GM23248 (cell line): ENCODE measurements at regions not wholly inside any gene's neighbourhood (a gene's known extent, or its start where the extent isn't known, plus 50 kb on each side); places are given as distances from the start of the nearest gene placed in this dataset.
A peak's percentile ranks its signal among the peaks of the same experiment; 100 is the strongest.

Experiments used
- DNase-seq: peaks from one replicate; pipeline ENCODE4 v3.0.0-alpha.2; 2015
- H2AFZ ChIP-seq: fragments of 200-600 bp; sonication (generic); 2 replicates; pipeline ENCODE4 v1.6.1; 2016; ENCODE audit warnings: antibody characterized with exemption
- H3F3A ChIP-seq: fragments of 200-600 bp; sonication (generic); 2 replicates; pipeline ENCODE4 v1.6.1; 2016; ENCODE audit warnings: mild to moderate bottlenecking, antibody characterized with exemption, mixed run types; ENCODE audit not compliant: insufficient read depth
- H3K27ac ChIP-seq: fragments of 200-600 bp; sonication (generic); 2 replicates; pipeline ENCODE4 v1.5.1; 2016; ENCODE audit warnings: mild to moderate bottlenecking
- H3K27me3 ChIP-seq: fragments of 200-600 bp; sonication (generic); replicated peaks from 2 replicates; pipeline ENCODE4 v1.6.1; 2016; ENCODE audit warnings: mild to moderate bottlenecking; ENCODE audit not compliant: insufficient read depth
- H3K36me3 ChIP-seq: fragments of 200-600 bp; sonication (generic); 2 replicates; pipeline ENCODE4 v1.6.1; 2016; ENCODE audit warnings: low read depth, mild to moderate bottlenecking
- H3K4me1 ChIP-seq: fragments of 200-600 bp; sonication (generic); 2 replicates; pipeline ENCODE4 v1.6.1; 2016; ENCODE audit warnings: mild to moderate bottlenecking; ENCODE audit not compliant: insufficient read depth
- H3K4me2 ChIP-seq: fragments of 200-600 bp; sonication (generic); one replicate; pipeline ENCODE4 v1.6.1; 2016; ENCODE audit warnings: mild to moderate bottlenecking; ENCODE audit not compliant: unreplicated experiment
- H3K4me3 ChIP-seq: fragments of 200-600 bp; sonication (generic); 2 replicates; pipeline ENCODE4 v1.5.1; 2016; ENCODE audit warnings: mild to moderate bottlenecking
- H3K79me2 ChIP-seq: fragments of 200-600 bp; sonication (generic); 2 replicates; pipeline ENCODE4 v1.6.1; 2016; ENCODE audit warnings: mild to moderate bottlenecking; ENCODE audit not compliant: insufficient read depth
- H3K9ac ChIP-seq: fragments of 200-600 bp; sonication (generic); 2 replicates; pipeline ENCODE4 v1.6.1; 2016; ENCODE audit warnings: mild to moderate bottlenecking
- H3K9me2 ChIP-seq: fragments of 200-600 bp; sonication (generic); 2 replicates; pipeline ENCODE4 v1.6.1; 2016; ENCODE audit warnings: mixed run types, mild to moderate bottlenecking, moderate library complexity; ENCODE audit not compliant: insufficient read depth
- H3K9me3 ChIP-seq: fragments of 200-600 bp; sonication (generic); one replicate; pipeline ENCODE4 v1.6.1; 2017; ENCODE audit warnings: low read depth
- H4K20me1 ChIP-seq: fragments of 200-600 bp; sonication (generic); 2 replicates; pipeline ENCODE4 v1.6.0; 2016; ENCODE audit not compliant: insufficient read depth
- EZH2 ChIP-seq: fragments of 200-600 bp; sonication (generic); IDR thresholded peaks from 2 replicates; pipeline ENCODE4 v1.6.1; 2018; ENCODE audit warnings: antibody characterized with exemption, mild to moderate bottlenecking; ENCODE audit not compliant: insufficient read depth, poor library complexity, severe bottlenecking
- EZH2phosphoT487 ChIP-seq: fragments of 200-600 bp; sonication (generic); IDR thresholded peaks from 2 replicates; pipeline ENCODE4 v1.6.1; 2018; ENCODE audit warnings: antibody characterized with exemption, moderate library complexity, mild to moderate bottlenecking, low read depth; ENCODE audit not compliant: insufficient read depth
- WGBS, 2 experiments: methylation state at CpG; one replicate each; pipeline ENCODE4 v1.1.6; 2015 to 2017; ENCODE audit warnings: low lambda C conversion rate in 2 of 2, low coverage in 1 of 2; ENCODE audit errors: missing lambda C conversion rate in 2 of 2; 5-methylcytosine and 5-hydroxymethylcytosine counted together
- in situ Hi-C: fragments of 300-500 bp; cut with MboI; formaldehyde crosslinking; loops from 2 replicates; pipeline ENCODE4 v1.15.0; 2020

GRCh38 chr20:19823971-19824370 lies 65.9 kb downstream of the RIN2 start:
- Histone ChIP-seq H3K9me2 (no peaks in the 10 kb centered on the region), H4K20me1 (no peaks in the 10 kb centered on the region), H3K36me3 (no peaks in the 10 kb centered on the region), H3F3A (no peaks in the 10 kb centered on the region), H3K9me3 (no peaks in the 10 kb centered on the region), H3K4me1 (no peaks in the 10 kb centered on the region), H3K9ac (no peak overlapping the region), H3K27me3 (no peaks in the 10 kb centered on the region), H2AFZ (no peak overlapping the region), H3K4me2 (no peak overlapping the region), H3K79me2 (no peaks in the 10 kb centered on the region), H3K4me3 (no peak overlapping the region), H3K27ac (no peak overlapping the region)
- in situ Hi-C loops, result no loop called here
- TF ChIP-seq EZH2, result no peak
- TF ChIP-seq EZH2phosphoT487, result no peak
- DNase-seq, result no peak
- WGBS, 2 experiments, result 94 to 96% methylated on average over 10 of the region's 10 CpGs

- Histone ChIP-seq H3K9me3 (no peaks in the 10 kb centered on the region), H3K9ac (no peak overlapping the region), H3F3A (no peaks in the 10 kb centered on the region), H3K4me1 (no peaks in the 10 kb centered on the region), H3K79me2 (no peaks in the 10 kb centered on the region), H3K27me3 (no peaks in the 10 kb centered on the region), H3K27ac (no peak overlapping the region), H3K4me3 (no peak overlapping the region), H2AFZ (no peak overlapping the region), H3K36me3 (no peaks in the 10 kb centered on the region), H3K9me2 (no peaks in the 10 kb centered on the region), H3K4me2 (no peak overlapping the region), H4K20me1 (no peaks in the 10 kb centered on the region)
- in situ Hi-C loops, result no loop called here
- peak; percentile 58 for DNase-seq
- WGBS, 2 experiments, result 92 to 96% methylated on average over 3 of the region's 3 CpGs
- TF ChIP-seq EZH2, result no peak
- no peak for TF ChIP-seq EZH2phosphoT487
Observed at GRCh38 chr20:19824861-19825260, 66.8 kb downstream of the RIN2 start.

- no peak overlapping the region for H3K4me2 ChIP-seq
- H3K9ac ChIP-seq, result no peak overlapping the region
- H2AFZ ChIP-seq, result no peak overlapping the region
- H3K27ac ChIP-seq, result no peak overlapping the region
- no peaks in the 10 kb centered on the region for H3K9me2 ChIP-seq
- no peaks in the 10 kb centered on the region for H3K79me2 ChIP-seq
- H3K27me3 ChIP-seq, result no peaks in the 10 kb centered on the region
- no peak for DNase-seq
- H3F3A ChIP-seq, result no peaks in the 10 kb centered on the region
- 95 to 97% methylated on average over 3 of the region's 3 CpGs for WGBS, 2 experiments
- no peak for TF ChIP-seq EZH2
- H3K9me3 ChIP-seq, result no peaks in the 10 kb centered on the region
- H3K36me3 ChIP-seq, result no peaks in the 10 kb centered on the region
- H3K4me1 ChIP-seq, result no peaks in the 10 kb centered on the region
- in situ Hi-C loops, result no loop called here
- H3K4me3 ChIP-seq, result no peak overlapping the region
- H4K20me1 ChIP-seq, result no peaks in the 10 kb centered on the region
Observed at GRCh38 chr20:19826179-19826914, 68.3 kb downstream of the RIN2 start.

GRCh38 chr20:19827818-19828217 lies 69.8 kb downstream of the RIN2 start:
- H2AFZ ChIP-seq, result no peak overlapping the region
- no peaks in the 10 kb centered on the region for H3K27me3 ChIP-seq
- no peaks in the 10 kb centered on the region for H3K9me3 ChIP-seq
- no peaks in the 10 kb centered on the region for H3K79me2 ChIP-seq
- no peaks in the 10 kb centered on the region for H3K4me1 ChIP-seq
- H3K9ac ChIP-seq, result no peak overlapping the region
- WGBS, 2 experiments, result 91 to 100% methylated on average over 1 of the region's 1 CpG
- in situ Hi-C loops, result no loop called here
- H3K4me2 ChIP-seq, result no peak overlapping the region
- H3K27ac ChIP-seq, result no peak overlapping the region
- no peak overlapping the region for H3K4me3 ChIP-seq
- no peaks in the 10 kb centered on the region for H3K9me2 ChIP-seq
- H3F3A ChIP-seq, result no peaks in the 10 kb centered on the region
- H4K20me1 ChIP-seq, result no peaks in the 10 kb centered on the region
- no peaks in the 10 kb centered on the region for H3K36me3 ChIP-seq
- no peak for DNase-seq
- TF ChIP-seq EZH2phosphoT487, result no peak
- TF ChIP-seq EZH2, result no peak

DNA sequence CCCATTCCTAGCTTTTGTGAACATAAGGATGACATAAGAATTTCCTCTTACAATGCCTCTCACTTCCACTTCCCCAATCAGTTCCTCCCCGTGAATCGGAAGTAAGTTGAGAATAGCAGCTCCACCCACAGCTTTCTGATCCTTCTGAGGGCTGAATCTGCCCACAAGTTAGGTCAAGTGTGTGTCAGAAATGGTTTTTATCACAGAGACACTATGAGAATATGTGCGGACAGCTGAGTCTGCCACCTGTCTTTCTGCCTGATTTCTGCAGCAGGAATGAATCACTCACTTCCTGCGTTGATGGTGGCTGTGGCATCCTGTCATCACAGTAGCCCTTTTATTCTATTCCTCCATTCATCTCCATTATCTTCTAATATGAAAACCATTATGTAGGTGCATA lies 70.2 kb downstream of the RIN2 start:
- Histone ChIP-seq H2AFZ (no peak overlapping the region), H3K4me2 (no peak overlapping the region), H3K79me2 (no peaks in the 10 kb centered on the region), H3K9ac (no peak overlapping the region), H3K9me3 (no peaks in the 10 kb centered on the region), H3K9me2 (no peaks in the 10 kb centered on the region), H3K27ac (no peak overlapping the region), H3K36me3 (no peaks in the 10 kb centered on the region), H3K27me3 (no peaks in the 10 kb centered on the region), H3K4me3 (no peak overlapping the region), H4K20me1 (no peaks in the 10 kb centered on the region), H3K4me1 (no peaks in the 10 kb centered on the region), H3F3A (no peaks in the 10 kb centered on the region)
- DNase-seq, result no peak
- TF ChIP-seq EZH2, result no peak
- no peak for TF ChIP-seq EZH2phosphoT487
- in situ Hi-C loops, result no loop called here
- WGBS, 2 experiments, result 83 to 85% methylated on average over 4 of the region's 4 CpGs
